GM21576 (cell line): ENCODE measurements at regions not wholly inside any gene's neighbourhood (a gene's known extent, or its start where the extent isn't known, plus 50 kb on each side); places are given as distances from the start of the nearest gene placed in this dataset.
A peak's percentile ranks its signal among the peaks of the same experiment; 100 is the strongest.

Source experiments
- ATAC-seq: cut with Tn5 transposase; IDR thresholded peaks from one replicate; pipeline ENCODE4 v1.9.1; 2021; ENCODE audit warnings: mild to moderate bottlenecking, moderate library complexity; ENCODE audit not compliant: unreplicated experiment

DNA sequence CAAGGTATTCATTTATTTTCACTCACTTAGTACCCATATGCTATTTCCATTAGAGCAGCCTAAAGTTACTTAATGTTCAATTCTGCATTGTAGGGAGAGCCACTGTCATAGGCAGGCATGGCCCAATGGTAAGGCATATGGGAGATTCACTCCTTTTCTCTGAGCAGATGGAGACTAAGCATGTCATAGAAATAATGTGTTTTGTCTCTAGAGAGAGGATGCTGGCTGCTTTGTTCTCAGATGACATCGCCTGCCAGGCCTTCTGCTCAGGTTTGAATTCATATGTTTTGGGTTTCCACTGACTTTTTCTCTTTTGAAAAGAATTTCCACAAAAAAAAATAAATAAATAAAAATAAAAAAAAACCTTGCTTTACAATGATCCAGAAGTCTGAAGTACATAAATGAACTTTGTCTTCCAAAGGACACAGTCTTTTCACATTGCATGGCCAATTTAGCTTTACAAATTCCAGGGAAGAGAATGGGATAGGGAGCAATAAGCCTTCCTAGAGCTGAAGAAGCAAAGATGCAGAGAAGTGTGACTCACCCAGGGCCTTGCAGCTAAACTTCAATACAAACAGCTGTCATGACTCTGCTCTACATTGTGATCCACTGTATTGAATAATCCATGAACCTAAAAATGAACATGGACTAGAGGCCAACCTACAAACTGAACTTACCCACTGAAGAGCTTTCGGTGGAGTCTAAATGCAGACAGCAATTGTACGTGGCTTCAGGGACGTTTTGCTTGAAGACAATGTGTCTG is 422.5 kb downstream of the CMPK2 start:
- ATAC-seq: no peak

DNA sequence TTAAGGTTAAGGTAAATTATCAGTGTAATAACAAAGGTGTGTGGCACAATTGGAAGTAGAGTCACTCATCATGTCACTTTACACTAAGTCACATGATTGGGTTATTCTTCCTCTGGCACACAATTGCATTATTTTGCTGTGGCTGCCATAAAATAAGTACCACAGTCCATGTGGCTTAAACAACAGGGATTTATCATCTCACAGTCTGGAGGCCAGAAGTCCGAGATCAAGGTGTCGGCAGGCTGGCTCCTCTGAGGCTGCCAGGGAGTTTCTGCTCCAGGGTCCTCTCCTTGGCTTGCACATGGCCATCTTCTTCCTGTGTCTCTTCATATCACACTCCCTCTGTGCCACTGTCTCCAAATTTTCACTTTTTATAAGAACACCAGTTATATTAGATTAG is 421.2 kb downstream of the CMPK2 start:
- ATAC-seq: no peak

GRCh38 chr2:6445156-6445555 is 420.6 kb downstream of the CMPK2 start:
- no peak for ATAC-seq

DNA sequence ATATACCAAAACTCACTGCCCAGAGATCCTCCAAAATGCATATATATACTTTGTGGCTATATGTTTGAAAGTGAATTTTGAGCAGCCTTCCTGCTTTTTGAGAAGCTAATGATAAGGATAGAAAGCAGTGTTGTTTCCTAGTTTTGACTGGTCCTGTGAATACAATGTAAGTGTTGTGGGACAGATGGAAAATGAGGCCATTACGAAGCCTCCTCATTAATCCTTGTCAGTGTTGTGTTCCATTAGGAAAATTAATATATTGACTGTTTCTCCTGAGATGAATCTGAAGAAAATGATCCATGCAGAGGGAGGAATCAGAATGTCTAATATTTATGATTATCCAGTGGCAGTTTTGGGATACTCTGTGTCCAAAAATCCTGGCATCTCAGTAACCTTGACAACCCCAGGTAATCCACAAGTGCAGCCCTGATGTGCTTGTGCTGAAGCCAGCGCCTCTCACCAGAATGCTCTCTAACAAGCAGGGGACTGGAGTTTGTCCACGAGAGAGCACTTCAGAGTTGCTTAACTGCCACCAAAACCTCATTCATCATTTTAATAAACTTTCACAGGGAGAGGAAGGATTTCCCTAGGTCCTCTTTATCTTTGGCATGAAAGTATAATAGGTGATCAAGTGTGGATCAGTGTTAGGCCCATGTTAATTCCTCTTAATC is 418.6 kb downstream of the CMPK2 start:
- no peak for ATAC-seq

DNA sequence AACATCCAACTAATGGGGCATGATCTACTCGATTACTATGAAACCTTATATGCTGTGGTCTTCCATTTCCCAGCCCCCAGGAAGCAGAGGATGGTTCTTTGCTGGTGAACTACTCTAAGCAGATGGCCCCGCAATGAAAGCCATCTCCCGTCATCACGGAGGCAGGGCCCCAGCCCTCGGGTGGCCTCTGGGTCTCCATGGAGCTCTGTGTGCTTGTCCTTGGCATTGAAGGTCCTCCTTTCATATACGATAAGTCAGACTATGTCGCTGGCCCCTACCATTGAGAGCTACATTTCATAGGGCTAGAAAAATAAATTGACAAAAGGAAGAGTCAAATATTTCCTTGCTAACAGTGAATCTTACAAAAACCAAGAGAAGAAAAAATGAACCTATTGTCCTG is 416.8 kb downstream of the CMPK2 start:
- ATAC-seq: no peak

DNA sequence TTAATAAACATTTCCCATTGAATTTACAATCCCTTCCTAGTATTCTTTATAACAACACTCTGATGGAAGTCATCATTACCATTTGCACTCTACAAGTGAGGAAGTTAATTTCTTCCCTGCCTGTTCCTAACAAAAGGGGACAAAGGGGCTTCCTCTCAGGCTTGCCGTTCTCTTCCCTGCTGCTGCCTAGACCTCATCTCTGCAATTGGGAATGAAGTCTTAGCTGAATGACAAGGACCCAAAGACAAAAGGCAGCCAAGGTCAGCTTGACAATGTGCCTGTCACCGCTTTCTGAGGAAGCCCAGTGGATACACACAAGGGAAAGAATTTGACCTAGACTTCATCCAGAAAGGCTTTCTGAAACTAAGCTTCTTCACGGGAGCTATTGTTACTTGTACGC is 416.4 kb downstream of the CMPK2 start:
- no peak for ATAC-seq

DNA sequence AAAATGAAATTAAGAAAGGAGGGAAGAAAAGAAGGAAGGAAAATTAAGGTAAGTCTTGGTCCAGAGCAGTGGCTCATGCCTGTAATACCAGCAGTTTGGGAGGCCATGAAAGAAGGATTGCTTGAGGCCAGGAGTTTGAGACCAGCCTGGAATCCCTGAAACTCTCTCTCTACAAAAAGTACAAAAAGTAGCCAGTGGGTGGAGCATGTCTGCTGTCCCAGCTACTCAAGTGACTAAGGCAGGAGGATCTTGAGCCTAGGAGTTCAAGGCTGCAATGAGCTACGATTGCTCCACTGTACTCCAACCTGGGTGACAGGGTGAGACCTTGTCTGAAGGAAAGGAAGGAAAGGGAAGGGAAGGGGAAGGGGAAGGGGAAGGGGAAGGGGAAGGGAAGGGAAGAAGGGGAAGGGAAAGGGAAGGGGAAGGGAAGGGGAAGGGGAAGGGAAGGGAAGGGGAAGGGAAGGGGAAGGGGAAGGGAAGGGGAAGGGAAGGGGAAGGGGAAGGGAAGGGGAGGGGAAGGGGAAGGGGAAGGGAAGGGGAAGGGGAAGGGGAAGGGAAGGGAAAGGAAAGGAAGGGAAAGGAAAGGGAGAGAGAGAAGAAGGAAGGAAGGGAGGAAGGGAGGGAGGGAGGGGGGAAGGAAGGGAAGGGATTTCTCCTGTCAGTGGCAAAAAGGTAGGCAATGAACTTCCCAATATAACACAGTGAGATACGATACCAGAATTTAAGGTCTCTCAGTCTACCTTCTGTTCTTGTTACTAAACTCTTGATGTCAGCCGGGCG is 412.8 kb downstream of the CMPK2 start:
- no peak for ATAC-seq

- ATAC-seq: no peak
Measured at GRCh38 chr2:6454286-6454990, 411.3 kb downstream of the CMPK2 start.

GRCh38 chr2:6459138-6459537 is 406.6 kb downstream of the CMPK2 start:
- no peak for ATAC-seq

GRCh38 chr2:6470518-6470917 is 395.2 kb downstream of the CMPK2 start:
- ATAC-seq: no peak

GRCh38 chr2:6471419-6471818 is 394.3 kb downstream of the CMPK2 start:
- ATAC-seq: no peak

DNA sequence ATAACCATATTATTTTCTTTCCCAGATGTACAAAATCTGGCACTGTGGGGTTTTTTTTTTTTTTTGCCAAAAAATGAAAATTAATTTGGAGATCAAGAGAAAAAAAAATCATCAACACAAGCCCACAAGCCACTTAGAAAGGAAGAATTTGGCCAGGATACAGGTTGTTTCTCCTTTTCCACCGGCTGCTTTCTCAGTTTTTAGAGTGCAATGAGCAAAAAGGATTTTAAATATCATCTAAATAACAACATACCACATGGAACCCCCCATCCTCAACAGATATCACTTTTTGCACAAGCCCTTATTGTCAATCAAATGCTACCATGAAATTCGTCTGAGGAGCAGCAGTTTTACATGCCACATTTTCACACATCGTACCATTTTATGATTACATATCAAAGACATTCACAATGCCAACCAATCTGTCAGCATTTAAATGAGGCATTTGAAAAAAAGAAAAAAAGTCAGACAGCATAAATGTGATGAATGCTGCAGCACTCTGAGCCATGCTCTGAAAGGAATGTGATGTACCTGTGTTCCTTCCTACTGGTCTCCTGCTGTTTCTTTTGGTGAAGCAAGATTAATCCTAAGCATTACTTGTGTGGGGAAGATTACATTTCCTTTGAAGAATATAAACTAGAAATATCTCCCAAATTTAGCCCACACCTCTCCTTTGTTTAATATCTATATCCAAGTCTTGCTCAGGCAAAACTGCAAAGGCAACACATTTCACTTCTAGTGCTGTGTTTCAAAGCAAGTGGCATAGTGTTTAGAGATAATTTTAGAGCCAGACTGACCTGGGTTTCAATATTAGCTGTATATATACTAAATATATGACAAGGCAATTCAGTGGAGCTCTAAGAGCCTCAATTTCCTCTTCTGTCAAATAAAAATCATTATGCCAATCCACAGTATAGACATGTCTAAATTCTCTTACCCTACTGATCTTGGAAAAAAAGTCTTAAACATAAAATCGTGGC is 391.3 kb downstream of the CMPK2 start:
- peak; percentile 56 for ATAC-seq

GRCh38 chr2:6475155-6475940 is 390.4 kb downstream of the CMPK2 start:
- ATAC-seq: peak; percentile 68

- no peak for ATAC-seq
Measured at GRCh38 chr2:6480514-6480913, 385.2 kb downstream of the CMPK2 start.

- no peak for ATAC-seq
Measured at GRCh38 chr2:6482256-6482655, 383.5 kb downstream of the CMPK2 start.

GRCh38 chr2:6487765-6488164 is 377.9 kb downstream of the CMPK2 start:
- no peak for ATAC-seq

DNA sequence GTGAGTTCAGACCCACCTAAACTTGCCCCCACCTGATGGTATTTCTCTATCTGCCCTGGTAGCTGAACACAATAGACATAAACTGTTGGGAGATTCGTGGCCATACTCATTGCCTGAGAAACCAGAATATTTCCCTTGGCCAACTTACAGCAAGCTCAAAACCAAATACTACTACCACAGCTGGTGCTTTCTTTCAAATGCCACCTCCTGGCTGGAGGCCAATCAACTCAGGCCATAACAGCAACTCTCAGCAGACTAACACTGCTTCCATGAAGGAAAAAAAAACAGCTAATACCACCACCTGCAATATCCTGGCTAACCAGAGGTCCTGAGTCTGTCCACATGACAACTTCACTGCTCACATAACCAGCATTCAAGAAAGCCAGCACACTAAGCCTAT is 373.1 kb downstream of the CMPK2 start:
- no peak for ATAC-seq

DNA sequence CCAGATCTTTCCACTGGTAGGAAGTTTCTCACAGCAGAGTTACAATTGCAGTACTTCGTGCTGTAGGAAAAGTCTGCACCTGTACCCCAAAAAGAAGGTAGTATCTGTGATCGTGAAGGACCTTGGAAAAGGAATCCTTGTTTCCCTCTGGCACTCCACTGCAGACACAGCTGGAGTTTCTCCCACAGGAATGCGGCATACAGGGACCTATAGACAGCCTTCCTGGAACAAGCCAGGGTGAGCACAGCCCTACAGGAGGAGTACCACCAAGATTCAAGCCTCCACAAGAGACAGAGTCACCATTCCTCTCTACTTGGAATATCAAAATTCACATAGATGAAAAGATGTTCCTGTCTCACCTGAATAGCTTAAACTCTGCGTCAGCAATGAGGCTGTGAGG is 372.4 kb downstream of the CMPK2 start:
- ATAC-seq: no peak

- ATAC-seq: no peak
Measured at GRCh38 chr2:6493669-6494068, 372.0 kb downstream of the CMPK2 start.
